HepG2 (cell line): ENCODE measurements at regions not wholly inside any gene's neighbourhood (a gene's known extent, or its start where the extent isn't known, plus 50 kb on each side); places are given as distances from the start of the nearest gene placed in this dataset.

Experiments used
- ETV5 ChIP-seq: IDR thresholded peaks from 2 replicates; pipeline ENCODE4 v1.6.1; 2018; ENCODE audit warnings: missing biosample characterization, missing genetic modification reagents, inconsistent platforms, borderline replicate concordance
- KDM4B ChIP-seq: sonication (generic); formaldehyde crosslinking; IDR thresholded peaks from 2 replicates; pipeline ENCODE4 v1.4.0; 2020; ENCODE audit warnings: missing genetic modification reagents
- KDM5A ChIP-seq: fragments of 200-600 bp; sonication (generic); IDR thresholded peaks from 2 replicates; pipeline ENCODE4 v1.7.0; 2018; ENCODE audit warnings: antibody characterized with exemption, mild to moderate bottlenecking, low read length, borderline replicate concordance
- NKX3-1 ChIP-seq: sonication (generic); formaldehyde crosslinking; IDR thresholded peaks from 2 replicates; pipeline ENCODE4 v1.5.0; 2020; ENCODE audit warnings: missing genetic modification reagents
- RXRB ChIP-seq: IDR thresholded peaks from 2 replicates; pipeline ENCODE4 v1.6.1; 2016; ENCODE audit warnings: borderline replicate concordance, missing genetic modification reagents, missing compliant biosample characterization
- ZNF547 ChIP-seq: sonication (generic); formaldehyde crosslinking; IDR thresholded peaks from 2 replicates; pipeline ENCODE4 v1.5.1; 2020; ENCODE audit warnings: mild to moderate bottlenecking, missing genetic modification reagents
- ZNF614 ChIP-seq: IDR thresholded peaks from 2 replicates; pipeline ENCODE4 v1.6.1; 2018; ENCODE audit warnings: missing biosample characterization, missing genetic modification reagents, inconsistent platforms, borderline replicate concordance
- ZNF747 ChIP-seq: sonication (generic); formaldehyde crosslinking; IDR thresholded peaks from 2 replicates; pipeline ENCODE4 v1.8.1; 2023; ENCODE audit warnings: missing genetic modification reagents, mild to moderate bottlenecking, borderline replicate concordance
- ZNF780A ChIP-seq: sonication (generic); formaldehyde crosslinking; IDR thresholded peaks from 2 replicates; pipeline ENCODE4 v1.8.0; 2022; ENCODE audit warnings: mild to moderate bottlenecking, missing genetic modification reagents, moderate library complexity
- TF ChIP-seq, protein P1 (sequence below): IDR thresholded peaks from 2 replicates; pipeline ENCODE4 v1.6.1; 2016
- TF ChIP-seq, protein P2 (sequence below): sonication (generic); formaldehyde crosslinking; IDR thresholded peaks from 2 replicates; pipeline ENCODE4 v1.4.0; 2020; ENCODE audit warnings: missing genetic modification reagents
- TF ChIP-seq, protein P3 (sequence below): fragments of 450-650 bp; IDR thresholded peaks from 2 replicates; pipeline ENCODE4 v1.6.1; 2017
- TF ChIP-seq, protein P4 (sequence below): sonication (generic); formaldehyde crosslinking; IDR thresholded peaks from 2 replicates; pipeline ENCODE4 v1.5.1; 2020; ENCODE audit warnings: mild to moderate bottlenecking, missing genetic modification reagents
- TF ChIP-seq, protein P5 (sequence below): sonication (generic); formaldehyde crosslinking; IDR thresholded peaks from 2 replicates; pipeline ENCODE4 v1.4.0; 2020; ENCODE audit warnings: missing genetic modification reagents, borderline replicate concordance
- TF ChIP-seq, protein P6 (sequence below): sonication (generic); formaldehyde crosslinking; IDR thresholded peaks from 2 replicates; pipeline ENCODE4 v1.4.0; 2020; ENCODE audit warnings: missing genetic modification reagents, mild to moderate bottlenecking, borderline replicate concordance

DNA sequence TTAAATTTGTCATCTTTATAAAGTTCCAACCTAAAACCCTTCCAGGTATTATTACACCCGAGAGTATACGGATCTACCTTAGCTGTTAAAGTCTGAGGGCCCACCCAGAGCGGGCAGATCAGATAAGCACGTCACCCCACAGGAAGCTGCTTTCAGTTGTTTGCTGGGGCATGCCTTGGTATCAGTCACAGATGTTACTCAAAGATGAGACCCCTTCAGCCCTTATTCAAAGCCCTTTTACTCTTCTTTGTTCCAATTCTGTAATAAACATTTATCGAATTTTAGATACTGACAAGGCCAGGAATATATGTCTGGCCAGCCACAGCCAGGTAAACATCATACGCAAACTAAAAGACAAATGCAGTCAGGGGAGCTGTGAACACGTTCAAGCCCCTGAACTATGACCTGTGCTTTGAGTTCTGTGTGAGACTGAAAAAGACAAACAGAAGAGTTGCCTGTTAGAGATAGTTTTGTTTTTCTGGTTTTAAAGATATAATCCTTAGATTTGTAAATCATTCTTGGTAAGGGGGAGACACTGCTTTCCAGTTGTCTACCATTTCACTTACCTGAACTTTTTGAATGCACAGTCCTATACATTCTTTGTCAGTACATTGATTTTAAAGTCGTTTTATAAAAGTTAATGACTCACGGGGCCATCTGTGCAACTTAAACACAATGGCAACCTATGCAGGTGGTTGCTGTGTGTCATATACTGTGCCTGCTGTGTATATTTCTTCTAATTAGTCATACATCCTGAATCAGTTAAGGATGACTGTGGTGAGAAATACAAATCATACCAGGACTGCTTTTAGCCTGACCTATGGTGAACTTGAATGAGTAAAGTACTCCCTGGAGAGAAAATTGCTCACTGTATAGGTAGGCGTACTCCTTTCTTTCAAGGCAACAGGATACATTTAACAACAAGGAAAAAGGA, 100.5 kb upstream of the ITPRID2 start (continued):
- TF ChIP-seq, protein P1, sequence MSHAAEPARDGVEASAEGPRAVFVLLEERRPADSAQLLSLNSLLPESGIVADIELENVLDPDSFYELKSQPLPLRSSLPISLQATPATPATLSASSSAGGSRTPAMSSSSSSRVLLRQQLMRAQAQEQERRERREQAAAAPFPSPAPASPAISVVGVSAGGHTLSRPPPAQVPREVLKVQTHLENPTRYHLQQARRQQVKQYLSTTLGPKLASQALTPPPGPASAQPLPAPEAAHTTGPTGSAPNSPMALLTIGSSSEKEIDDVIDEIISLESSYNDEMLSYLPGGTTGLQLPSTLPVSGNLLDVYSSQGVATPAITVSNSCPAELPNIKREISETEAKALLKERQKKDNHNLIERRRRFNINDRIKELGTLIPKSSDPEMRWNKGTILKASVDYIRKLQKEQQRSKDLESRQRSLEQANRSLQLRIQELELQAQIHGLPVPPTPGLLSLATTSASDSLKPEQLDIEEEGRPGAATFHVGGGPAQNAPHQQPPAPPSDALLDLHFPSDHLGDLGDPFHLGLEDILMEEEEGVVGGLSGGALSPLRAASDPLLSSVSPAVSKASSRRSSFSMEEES, result 0 out of 2 replicates have a peak, but pooled peaks have one; percentile 36
- TF ChIP-seq ZNF614 (CRISPR knock-in tag) (0 out of 2 replicates have a peak, but pooled peaks have one; percentile 56), ZNF747 (CRISPR knock-in tag) (peak; percentile 79), KDM5A (no peak), ZNF780A (no peak), ZNF547 (CRISPR knock-in tag) (no peak), KDM4B (CRISPR knock-in tag) (no peak), ETV5 (CRISPR knock-in tag) (peak; percentile 70; the same call in 1 of the 2 replicates), NKX3-1 (CRISPR knock-in tag) (no peak), RXRB (CRISPR knock-in tag) (peak; percentile 57)
- TF ChIP-seq, protein P2, sequence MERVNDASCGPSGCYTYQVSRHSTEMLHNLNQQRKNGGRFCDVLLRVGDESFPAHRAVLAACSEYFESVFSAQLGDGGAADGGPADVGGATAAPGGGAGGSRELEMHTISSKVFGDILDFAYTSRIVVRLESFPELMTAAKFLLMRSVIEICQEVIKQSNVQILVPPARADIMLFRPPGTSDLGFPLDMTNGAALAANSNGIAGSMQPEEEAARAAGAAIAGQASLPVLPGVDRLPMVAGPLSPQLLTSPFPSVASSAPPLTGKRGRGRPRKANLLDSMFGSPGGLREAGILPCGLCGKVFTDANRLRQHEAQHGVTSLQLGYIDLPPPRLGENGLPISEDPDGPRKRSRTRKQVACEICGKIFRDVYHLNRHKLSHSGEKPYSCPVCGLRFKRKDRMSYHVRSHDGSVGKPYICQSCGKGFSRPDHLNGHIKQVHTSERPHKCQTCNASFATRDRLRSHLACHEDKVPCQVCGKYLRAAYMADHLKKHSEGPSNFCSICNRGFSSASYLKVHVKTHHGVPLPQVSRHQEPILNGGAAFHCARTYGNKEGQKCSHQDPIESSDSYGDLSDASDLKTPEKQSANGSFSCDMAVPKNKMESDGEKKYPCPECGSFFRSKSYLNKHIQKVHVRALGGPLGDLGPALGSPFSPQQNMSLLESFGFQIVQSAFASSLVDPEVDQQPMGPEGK (CRISPR knock-in tag), result peak; percentile 58
- TF ChIP-seq, protein P3, sequence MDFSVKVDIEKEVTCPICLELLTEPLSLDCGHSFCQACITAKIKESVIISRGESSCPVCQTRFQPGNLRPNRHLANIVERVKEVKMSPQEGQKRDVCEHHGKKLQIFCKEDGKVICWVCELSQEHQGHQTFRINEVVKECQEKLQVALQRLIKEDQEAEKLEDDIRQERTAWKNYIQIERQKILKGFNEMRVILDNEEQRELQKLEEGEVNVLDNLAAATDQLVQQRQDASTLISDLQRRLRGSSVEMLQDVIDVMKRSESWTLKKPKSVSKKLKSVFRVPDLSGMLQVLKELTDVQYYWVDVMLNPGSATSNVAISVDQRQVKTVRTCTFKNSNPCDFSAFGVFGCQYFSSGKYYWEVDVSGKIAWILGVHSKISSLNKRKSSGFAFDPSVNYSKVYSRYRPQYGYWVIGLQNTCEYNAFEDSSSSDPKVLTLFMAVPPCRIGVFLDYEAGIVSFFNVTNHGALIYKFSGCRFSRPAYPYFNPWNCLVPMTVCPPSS, result no peak
- TF ChIP-seq, protein P4, sequence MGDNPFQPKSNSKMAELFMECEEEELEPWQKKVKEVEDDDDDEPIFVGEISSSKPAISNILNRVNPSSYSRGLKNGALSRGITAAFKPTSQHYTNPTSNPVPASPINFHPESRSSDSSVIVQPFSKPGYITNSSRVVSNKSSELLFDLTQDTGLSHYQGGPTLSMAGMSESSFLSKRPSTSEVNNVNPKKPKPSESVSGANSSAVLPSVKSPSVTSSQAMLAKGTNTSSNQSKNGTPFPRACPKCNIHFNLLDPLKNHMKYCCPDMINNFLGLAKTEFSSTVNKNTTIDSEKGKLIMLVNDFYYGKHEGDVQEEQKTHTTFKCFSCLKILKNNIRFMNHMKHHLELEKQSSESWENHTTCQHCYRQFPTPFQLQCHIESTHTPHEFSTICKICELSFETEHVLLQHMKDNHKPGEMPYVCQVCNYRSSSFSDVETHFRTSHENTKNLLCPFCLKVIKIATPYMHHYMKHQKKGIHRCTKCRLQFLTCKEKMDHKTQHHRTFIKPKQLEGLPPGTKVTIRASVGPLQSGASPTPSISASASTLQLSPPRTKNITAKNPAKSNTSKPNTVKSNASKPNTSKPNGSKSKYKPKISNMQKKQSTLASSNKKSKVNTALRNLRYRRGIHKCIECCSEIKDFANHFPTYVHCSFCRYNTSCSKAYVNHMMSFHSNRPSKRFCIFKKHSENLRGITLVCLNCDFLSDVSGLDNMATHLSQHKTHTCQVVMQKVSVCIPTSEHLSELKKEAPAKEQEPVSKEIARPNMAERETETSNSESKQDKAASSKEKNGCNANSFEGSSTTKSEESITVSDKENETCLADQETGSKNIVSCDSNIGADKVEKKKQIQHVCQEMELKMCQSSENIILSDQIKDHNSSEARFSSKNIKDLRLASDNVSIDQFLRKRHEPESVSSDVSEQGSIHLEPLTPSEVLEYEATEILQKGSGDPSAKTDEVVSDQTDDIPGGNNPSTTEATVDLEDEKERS (CRISPR knock-in tag), result peak; percentile 73; the same call in 1 of the 2 replicates
- TF ChIP-seq, protein P5, sequence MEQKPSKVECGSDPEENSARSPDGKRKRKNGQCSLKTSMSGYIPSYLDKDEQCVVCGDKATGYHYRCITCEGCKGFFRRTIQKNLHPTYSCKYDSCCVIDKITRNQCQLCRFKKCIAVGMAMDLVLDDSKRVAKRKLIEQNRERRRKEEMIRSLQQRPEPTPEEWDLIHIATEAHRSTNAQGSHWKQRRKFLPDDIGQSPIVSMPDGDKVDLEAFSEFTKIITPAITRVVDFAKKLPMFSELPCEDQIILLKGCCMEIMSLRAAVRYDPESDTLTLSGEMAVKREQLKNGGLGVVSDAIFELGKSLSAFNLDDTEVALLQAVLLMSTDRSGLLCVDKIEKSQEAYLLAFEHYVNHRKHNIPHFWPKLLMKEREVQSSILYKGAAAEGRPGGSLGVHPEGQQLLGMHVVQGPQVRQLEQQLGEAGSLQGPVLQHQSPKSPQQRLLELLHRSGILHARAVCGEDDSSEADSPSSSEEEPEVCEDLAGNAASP (CRISPR knock-in tag), result peak; percentile 37; the same call in 1 of the 2 replicates
- TF ChIP-seq, protein P6, sequence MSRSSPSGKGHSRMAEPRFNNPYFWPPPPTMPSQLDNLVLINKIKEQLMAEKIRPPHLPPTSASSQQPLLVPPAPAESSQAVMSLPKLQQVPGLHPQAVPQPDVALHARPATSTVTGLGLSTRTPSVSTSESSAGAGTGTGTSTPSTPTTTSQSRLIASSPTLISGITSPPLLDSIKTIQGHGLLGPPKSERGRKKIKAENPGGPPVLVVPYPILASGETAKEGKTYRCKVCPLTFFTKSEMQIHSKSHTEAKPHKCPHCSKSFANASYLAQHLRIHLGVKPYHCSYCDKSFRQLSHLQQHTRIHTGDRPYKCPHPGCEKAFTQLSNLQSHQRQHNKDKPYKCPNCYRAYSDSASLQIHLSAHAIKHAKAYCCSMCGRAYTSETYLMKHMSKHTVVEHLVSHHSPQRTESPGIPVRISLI, result no peak
